HG02623 (cell line): ENCODE measurements at regions not wholly inside any gene's neighbourhood (a gene's known extent, or its start where the extent isn't known, plus 50 kb on each side); places are given as distances from the start of the nearest gene placed in this dataset.

Experiments
- ATAC-seq: cut with Tn5 transposase; IDR thresholded peaks from one replicate; pipeline ENCODE4 v1.9.1; 2021; ENCODE audit warnings: moderate library complexity; ENCODE audit not compliant: unreplicated experiment

- no peak for ATAC-seq
Measured at GRCh38 chr3:80244390-80244789, 476.6 kb upstream of the ROBO1 start.

GRCh38 chr3:80241791-80242190, 474.0 kb upstream of the ROBO1 start:
- no peak for ATAC-seq

GRCh38 chr3:80239301-80239700, 471.5 kb upstream of the ROBO1 start:
- no peak for ATAC-seq

- no peak for ATAC-seq
Measured at GRCh38 chr3:80238606-80239005, 470.8 kb upstream of the ROBO1 start.

GRCh38 chr3:80238152-80238551, 470.4 kb upstream of the ROBO1 start:
- ATAC-seq: no peak

GRCh38 chr3:80234706-80235105, 466.9 kb upstream of the ROBO1 start:
- no peak for ATAC-seq

- no peak for ATAC-seq
Measured at GRCh38 chr3:80233576-80233975, 465.8 kb upstream of the ROBO1 start.

GRCh38 chr3:80232760-80233159, 465.0 kb upstream of the ROBO1 start:
- ATAC-seq: no peak

- no peak for ATAC-seq
Measured at GRCh38 chr3:80230962-80231361, 463.2 kb upstream of the ROBO1 start.

- ATAC-seq: no peak
Measured at GRCh38 chr3:80227216-80227615, 459.4 kb upstream of the ROBO1 start.

GRCh38 chr3:80215191-80215590, 447.4 kb upstream of the ROBO1 start:
- ATAC-seq: no peak

- ATAC-seq: no peak
Measured at GRCh38 chr3:80213086-80213485, 445.3 kb upstream of the ROBO1 start.

GRCh38 chr3:80192936-80193335, 425.1 kb upstream of the ROBO1 start:
- no peak for ATAC-seq

- no peak for ATAC-seq
Measured at GRCh38 chr3:80190051-80190450, 422.3 kb upstream of the ROBO1 start.

- ATAC-seq: no peak
Measured at GRCh38 chr3:80187981-80188380, 420.2 kb upstream of the ROBO1 start.

- ATAC-seq: no peak
Measured at GRCh38 chr3:80159990-80160506, 392.2 kb upstream of the ROBO1 start.

- no peak for ATAC-seq
Measured at GRCh38 chr3:80158332-80158731, 390.5 kb upstream of the ROBO1 start.

- no peak for ATAC-seq
Measured at GRCh38 chr3:80157546-80157945, 389.7 kb upstream of the ROBO1 start.

- ATAC-seq: no peak
Measured at GRCh38 chr3:80152692-80153091, 384.9 kb upstream of the ROBO1 start.

GRCh38 chr3:80142714-80143113, 374.9 kb upstream of the ROBO1 start:
- no peak for ATAC-seq

GRCh38 chr3:80141557-80141956, 373.8 kb upstream of the ROBO1 start:
- ATAC-seq: no peak

- ATAC-seq: no peak
Measured at GRCh38 chr3:80116281-80116680, 348.5 kb upstream of the ROBO1 start.

GRCh38 chr3:80114694-80115093, 346.9 kb upstream of the ROBO1 start:
- ATAC-seq: no peak

GRCh38 chr3:80113331-80113730, 345.5 kb upstream of the ROBO1 start:
- no peak for ATAC-seq
